ENCODE measurements at regions not wholly inside any gene's neighbourhood (a gene's known extent, or its start where the extent isn't known, plus 50 kb on each side); places are given as distances from the start of the nearest gene placed in this dataset.

DNA sequence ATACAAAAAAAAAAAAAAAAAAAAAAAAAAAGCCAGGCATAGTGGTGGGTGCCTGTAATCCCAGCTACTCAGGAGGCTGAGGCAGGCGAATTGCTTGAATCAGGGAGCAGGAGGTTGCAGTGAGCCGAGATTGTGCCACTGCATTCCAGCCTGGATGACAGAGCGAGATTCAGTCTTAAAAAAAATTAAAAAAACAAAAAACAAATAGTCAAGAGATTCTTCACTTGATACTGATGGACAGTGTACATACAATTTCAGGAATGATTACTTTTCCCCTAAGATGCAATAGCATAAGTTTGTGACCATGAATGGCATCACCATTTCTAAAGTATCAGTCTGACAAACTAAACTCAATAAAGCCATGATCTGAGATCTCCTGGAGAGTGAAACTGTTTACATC is 60.8 kb upstream of the IVNS1ABP start:
- DNase-seq (no peak), ATAC-seq (ENCODE audit: insufficient read depth, low read depth) (no peak)
- Histone ChIP-seq H3K27me3 (ENCODE audit: insufficient read depth, low read length, poor library complexity) (no peaks in the 10 kb centered on the region), H2AFZ (ENCODE audit: low read depth, low read length) (no peak overlapping the region), H3K79me2 (ENCODE audit: insufficient read depth, low read length) (no peaks in the 10 kb centered on the region), H3K4me1 (ENCODE audit: insufficient read depth, low read length) (no peaks in the 10 kb centered on the region), H4K20me1 (ENCODE audit: insufficient read depth, low read length) (no peaks in the 10 kb centered on the region), H3K4me3 (ENCODE audit: low read depth in 1 of 2, low read length in 2 of 2) (no peak overlapping the region), H3K4me2 (ENCODE audit: insufficient read depth, low read length) (no peak overlapping the region), H3K27ac (ENCODE audit: low read length) (no peak overlapping the region), H3K9me3 (ENCODE audit: insufficient read depth, low read length, severe bottlenecking) (no peaks in the 10 kb centered on the region), H3K9ac (ENCODE audit: low read depth, low read length) (no peak overlapping the region), H3K36me3 (ENCODE audit: insufficient read depth, low read length) (no peaks in the 10 kb centered on the region)
- TF ChIP-seq EZH2 (IDR thresholded peaks at IDR 0.05; ENCODE audit: borderline replicate concordance, low read depth, low read length, severe bottlenecking): no peak
- TF ChIP-seq, protein P1, sequence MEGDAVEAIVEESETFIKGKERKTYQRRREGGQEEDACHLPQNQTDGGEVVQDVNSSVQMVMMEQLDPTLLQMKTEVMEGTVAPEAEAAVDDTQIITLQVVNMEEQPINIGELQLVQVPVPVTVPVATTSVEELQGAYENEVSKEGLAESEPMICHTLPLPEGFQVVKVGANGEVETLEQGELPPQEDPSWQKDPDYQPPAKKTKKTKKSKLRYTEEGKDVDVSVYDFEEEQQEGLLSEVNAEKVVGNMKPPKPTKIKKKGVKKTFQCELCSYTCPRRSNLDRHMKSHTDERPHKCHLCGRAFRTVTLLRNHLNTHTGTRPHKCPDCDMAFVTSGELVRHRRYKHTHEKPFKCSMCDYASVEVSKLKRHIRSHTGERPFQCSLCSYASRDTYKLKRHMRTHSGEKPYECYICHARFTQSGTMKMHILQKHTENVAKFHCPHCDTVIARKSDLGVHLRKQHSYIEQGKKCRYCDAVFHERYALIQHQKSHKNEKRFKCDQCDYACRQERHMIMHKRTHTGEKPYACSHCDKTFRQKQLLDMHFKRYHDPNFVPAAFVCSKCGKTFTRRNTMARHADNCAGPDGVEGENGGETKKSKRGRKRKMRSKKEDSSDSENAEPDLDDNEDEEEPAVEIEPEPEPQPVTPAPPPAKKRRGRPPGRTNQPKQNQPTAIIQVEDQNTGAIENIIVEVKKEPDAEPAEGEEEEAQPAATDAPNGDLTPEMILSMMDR (IDR thresholded peaks at IDR 0.05; ENCODE audit: borderline replicate concordance, extremely low read depth, low read length, poor library complexity, severe bottlenecking): no peak

DNA sequence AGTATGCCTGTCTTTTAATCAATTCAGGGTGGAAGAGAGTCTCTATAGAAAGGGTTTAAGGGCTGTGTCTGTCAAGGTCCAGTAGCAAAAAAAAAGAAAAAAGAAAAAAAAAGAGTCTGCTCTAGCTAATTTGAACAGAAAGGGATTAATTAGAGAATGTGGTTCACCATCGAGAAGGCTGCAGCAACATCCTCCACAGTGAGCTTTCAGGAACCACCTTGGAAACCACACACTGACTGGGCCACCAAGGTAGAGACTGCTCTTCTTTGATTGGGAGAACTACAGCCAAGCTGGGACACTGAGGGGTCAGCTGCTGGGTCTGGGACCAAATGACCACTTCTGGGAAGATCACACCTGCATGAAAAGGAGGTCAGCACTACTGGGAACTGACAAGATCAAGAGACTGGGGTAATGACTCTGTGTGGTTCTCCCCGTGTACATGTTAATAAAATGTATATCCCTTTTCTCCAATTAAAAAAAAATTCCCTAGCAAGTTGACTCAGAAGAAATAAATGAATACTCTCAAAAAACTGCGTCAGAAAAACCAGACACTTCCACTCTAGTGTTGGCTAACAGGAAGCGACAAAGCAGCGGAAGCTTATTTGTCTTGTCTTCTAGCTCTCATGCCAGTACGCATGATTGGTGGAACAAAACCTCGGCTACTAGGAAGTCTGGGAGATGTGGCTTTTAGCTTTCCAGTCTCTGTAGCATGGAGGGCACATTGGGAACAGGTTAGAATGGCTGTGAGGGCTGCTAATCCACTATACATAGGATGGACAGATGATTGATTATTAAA is 60.0 kb upstream of the IVNS1ABP start:
- H4K20me1 ChIP-seq (ENCODE audit: insufficient read depth, low read length): no peaks in the 10 kb centered on the region
- no peak overlapping the region for H3K9ac ChIP-seq (ENCODE audit: low read depth, low read length)
- no peaks in the 10 kb centered on the region for H3K79me2 ChIP-seq (ENCODE audit: insufficient read depth, low read length)
- H3K27ac ChIP-seq (ENCODE audit: low read length): no peak overlapping the region
- H3K27me3 ChIP-seq (ENCODE audit: insufficient read depth, low read length, poor library complexity): no peaks in the 10 kb centered on the region
- no peak for TF ChIP-seq EZH2 (IDR thresholded peaks at IDR 0.05; ENCODE audit: borderline replicate concordance, low read depth, low read length, severe bottlenecking)
- TF ChIP-seq, protein P1 (IDR thresholded peaks at IDR 0.05; ENCODE audit: borderline replicate concordance, extremely low read depth, low read length, poor library complexity, severe bottlenecking): no peak
- no peak overlapping the region for H3K4me3 ChIP-seq (ENCODE audit: low read depth in 1 of 2, low read length in 2 of 2)
- no peak overlapping the region for H2AFZ ChIP-seq (ENCODE audit: low read depth, low read length)
- no peaks in the 10 kb centered on the region for H3K9me3 ChIP-seq (ENCODE audit: insufficient read depth, low read length, severe bottlenecking)
- H3K4me2 ChIP-seq (ENCODE audit: insufficient read depth, low read length): no peak overlapping the region
- DNase-seq (no peak), ATAC-seq (ENCODE audit: insufficient read depth, low read depth) (no peak)
- no peaks in the 10 kb centered on the region for H3K4me1 ChIP-seq (ENCODE audit: insufficient read depth, low read length)
- no peaks in the 10 kb centered on the region for H3K36me3 ChIP-seq (ENCODE audit: insufficient read depth, low read length)

- ATAC-seq (ENCODE audit: insufficient read depth, low read depth) (no peak), DNase-seq (no peak)
- Histone ChIP-seq H3K9me3 (ENCODE audit: insufficient read depth, low read length, severe bottlenecking) (no peaks in the 10 kb centered on the region), H4K20me1 (ENCODE audit: insufficient read depth, low read length) (no peaks in the 10 kb centered on the region), H2AFZ (ENCODE audit: low read depth, low read length) (no peak overlapping the region), H3K27me3 (ENCODE audit: insufficient read depth, low read length, poor library complexity) (no peaks in the 10 kb centered on the region), H3K79me2 (ENCODE audit: insufficient read depth, low read length) (no peaks in the 10 kb centered on the region), H3K4me2 (ENCODE audit: insufficient read depth, low read length) (no peak overlapping the region), H3K4me3 (ENCODE audit: low read depth in 1 of 2, low read length in 2 of 2) (no peak overlapping the region), H3K4me1 (ENCODE audit: insufficient read depth, low read length) (no peaks in the 10 kb centered on the region), H3K36me3 (ENCODE audit: insufficient read depth, low read length) (no peaks in the 10 kb centered on the region), H3K27ac (ENCODE audit: low read length) (no peak overlapping the region), H3K9ac (ENCODE audit: low read depth, low read length) (no peak overlapping the region)
- TF ChIP-seq, protein P1 (IDR thresholded peaks at IDR 0.05; ENCODE audit: borderline replicate concordance, extremely low read depth, low read length, poor library complexity, severe bottlenecking): no peak
- TF ChIP-seq EZH2 (IDR thresholded peaks at IDR 0.05; ENCODE audit: borderline replicate concordance, low read depth, low read length, severe bottlenecking): no peak
These were observed 59.2 kb upstream of the IVNS1ABP start for GRCh38 chr1:185376288-185376687.
